ENCODE measurements at regions not wholly inside any gene's neighbourhood (a gene's known extent, or its start where the extent isn't known, plus 50 kb on each side); places are given as distances from the start of the nearest gene placed in this dataset.

DNA sequence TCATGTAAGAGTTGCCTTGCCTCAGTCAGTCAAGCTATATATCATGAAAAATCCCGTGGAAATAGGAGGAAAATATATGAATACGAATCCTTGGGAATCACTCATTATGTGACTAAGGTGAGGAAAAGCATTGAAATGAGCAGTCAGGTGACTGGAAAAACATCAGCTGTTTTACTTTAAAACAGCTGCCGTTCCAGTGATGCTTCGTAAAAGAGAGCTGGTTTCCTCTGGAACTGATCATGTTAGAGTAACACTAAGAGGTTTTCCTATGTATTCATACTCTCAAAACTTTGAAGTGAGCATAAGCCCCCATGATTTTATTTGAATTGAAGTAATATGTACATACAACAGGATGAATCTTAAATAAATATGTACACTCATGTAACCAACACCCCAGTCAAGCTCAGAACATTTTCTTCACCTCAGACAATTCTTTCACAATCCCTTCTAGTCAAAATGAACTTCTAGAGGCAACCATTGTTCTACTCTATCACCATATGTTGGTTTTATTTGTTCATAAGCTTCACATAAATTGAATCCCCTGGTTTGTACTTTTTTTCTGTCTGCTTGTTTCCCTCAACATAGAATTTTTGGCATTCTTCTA lies 107.7 kb downstream of the SLC25A46 start:
- H3K9me3 ChIP-seq (ENCODE audit: control insufficient read depth, insufficient read depth, low read length) = no peaks in the 10 kb centered on the region
- H3K4me1 ChIP-seq (ENCODE audit: control insufficient read depth, low read length) = no peaks in the 10 kb centered on the region
- TF ChIP-seq EZH2phosphoT487 (IDR thresholded peaks at IDR 0.05; ENCODE audit: borderline replicate concordance, low read length) = no peak
- TF ChIP-seq, protein P1, sequence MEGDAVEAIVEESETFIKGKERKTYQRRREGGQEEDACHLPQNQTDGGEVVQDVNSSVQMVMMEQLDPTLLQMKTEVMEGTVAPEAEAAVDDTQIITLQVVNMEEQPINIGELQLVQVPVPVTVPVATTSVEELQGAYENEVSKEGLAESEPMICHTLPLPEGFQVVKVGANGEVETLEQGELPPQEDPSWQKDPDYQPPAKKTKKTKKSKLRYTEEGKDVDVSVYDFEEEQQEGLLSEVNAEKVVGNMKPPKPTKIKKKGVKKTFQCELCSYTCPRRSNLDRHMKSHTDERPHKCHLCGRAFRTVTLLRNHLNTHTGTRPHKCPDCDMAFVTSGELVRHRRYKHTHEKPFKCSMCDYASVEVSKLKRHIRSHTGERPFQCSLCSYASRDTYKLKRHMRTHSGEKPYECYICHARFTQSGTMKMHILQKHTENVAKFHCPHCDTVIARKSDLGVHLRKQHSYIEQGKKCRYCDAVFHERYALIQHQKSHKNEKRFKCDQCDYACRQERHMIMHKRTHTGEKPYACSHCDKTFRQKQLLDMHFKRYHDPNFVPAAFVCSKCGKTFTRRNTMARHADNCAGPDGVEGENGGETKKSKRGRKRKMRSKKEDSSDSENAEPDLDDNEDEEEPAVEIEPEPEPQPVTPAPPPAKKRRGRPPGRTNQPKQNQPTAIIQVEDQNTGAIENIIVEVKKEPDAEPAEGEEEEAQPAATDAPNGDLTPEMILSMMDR (IDR thresholded peaks at IDR 0.05; ENCODE audit: low read depth, low read length, poor library complexity, severe bottlenecking) = no peak
- H3K4me2 ChIP-seq (ENCODE audit: low read length) = no peak overlapping the region
- H3K27me3 ChIP-seq (ENCODE audit: control insufficient read depth, low read length) = no peaks in the 10 kb centered on the region
- H3K9me2 ChIP-seq (replicated peaks; ENCODE audit: control insufficient read depth, low read length) = no peaks in the 10 kb centered on the region
- no peaks in the 10 kb centered on the region for H4K20me1 ChIP-seq (ENCODE audit: control insufficient read depth, insufficient read depth, low read depth, low read length)
- H3K4me3 ChIP-seq (ENCODE audit: low read length) = no peak overlapping the region
- no peaks in the 10 kb centered on the region for H3K79me2 ChIP-seq (ENCODE audit: control insufficient read depth, low read length)
- no peaks in the 10 kb centered on the region for H3K36me3 ChIP-seq (ENCODE audit: control insufficient read depth, low read length)
- H3F3A ChIP-seq (ENCODE audit: control insufficient read depth, insufficient read depth) = no peaks in the 10 kb centered on the region
- no peak overlapping the region for H3K27ac ChIP-seq (ENCODE audit: low read depth, low read length)

- TF ChIP-seq, protein P1 (IDR thresholded peaks at IDR 0.05; ENCODE audit: low read depth, low read length, poor library complexity, severe bottlenecking) = no peak
- TF ChIP-seq EZH2phosphoT487 (IDR thresholded peaks at IDR 0.05; ENCODE audit: borderline replicate concordance, low read length) = no peak
- Histone ChIP-seq H3K4me1 (ENCODE audit: control insufficient read depth, low read length) (peaks cover 6% of the 10 kb centered on the region), H3K9me2 (replicated peaks; ENCODE audit: control insufficient read depth, low read length) (no peaks in the 10 kb centered on the region), H3K4me3 (ENCODE audit: low read length) (no peak overlapping the region), H3F3A (ENCODE audit: control insufficient read depth, insufficient read depth) (no peaks in the 10 kb centered on the region), H3K79me2 (ENCODE audit: control insufficient read depth, low read length) (no peaks in the 10 kb centered on the region), H3K4me2 (ENCODE audit: low read length) (no peak overlapping the region), H3K36me3 (ENCODE audit: control insufficient read depth, low read length) (no peaks in the 10 kb centered on the region), H3K27ac (ENCODE audit: low read depth, low read length) (no peak overlapping the region), H3K27me3 (ENCODE audit: control insufficient read depth, low read length) (no peaks in the 10 kb centered on the region), H4K20me1 (ENCODE audit: control insufficient read depth, insufficient read depth, low read depth, low read length) (no peaks in the 10 kb centered on the region), H3K9me3 (ENCODE audit: control insufficient read depth, insufficient read depth, low read length) (no peaks in the 10 kb centered on the region)
Measured at GRCh38 chr5:110851357-110851756, 112.5 kb downstream of the SLC25A46 start.

DNA sequence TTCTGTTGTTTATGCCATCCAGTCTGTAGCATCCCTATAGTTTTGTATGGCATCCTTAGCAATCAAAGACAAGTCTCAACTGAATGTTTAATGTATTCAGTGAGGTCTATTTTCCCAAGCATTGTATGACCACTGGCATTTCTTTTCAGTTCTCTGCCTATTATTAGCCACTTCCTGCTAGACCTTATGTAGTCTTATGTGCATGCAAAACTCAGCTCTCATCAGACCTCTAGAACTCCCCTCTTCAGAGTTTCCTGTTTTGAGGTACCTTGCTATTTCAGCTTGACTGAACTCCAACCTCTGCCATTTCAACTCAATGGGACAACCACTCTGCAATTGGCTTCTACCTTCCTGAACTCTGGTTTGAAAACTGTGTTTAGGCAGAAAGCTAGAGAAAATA lies 113.2 kb downstream of the SLC25A46 start:
- H3F3A ChIP-seq (ENCODE audit: control insufficient read depth, insufficient read depth) = no peaks in the 10 kb centered on the region
- no peaks in the 10 kb centered on the region for H3K9me3 ChIP-seq (ENCODE audit: control insufficient read depth, insufficient read depth, low read length)
- no peak overlapping the region for H3K4me2 ChIP-seq (ENCODE audit: low read length)
- no peak overlapping the region for H3K4me3 ChIP-seq (ENCODE audit: low read length)
- peaks cover 6% of the 10 kb centered on the region for H3K4me1 ChIP-seq (ENCODE audit: control insufficient read depth, low read length)
- no peak for TF ChIP-seq EZH2phosphoT487 (IDR thresholded peaks at IDR 0.05; ENCODE audit: borderline replicate concordance, low read length)
- TF ChIP-seq, protein P1 (IDR thresholded peaks at IDR 0.05; ENCODE audit: low read depth, low read length, poor library complexity, severe bottlenecking) = no peak
- H3K27me3 ChIP-seq (ENCODE audit: control insufficient read depth, low read length) = no peaks in the 10 kb centered on the region
- no peaks in the 10 kb centered on the region for H3K9me2 ChIP-seq (replicated peaks; ENCODE audit: control insufficient read depth, low read length)
- H3K36me3 ChIP-seq (ENCODE audit: control insufficient read depth, low read length) = no peaks in the 10 kb centered on the region
- no peaks in the 10 kb centered on the region for H3K79me2 ChIP-seq (ENCODE audit: control insufficient read depth, low read length)
- H4K20me1 ChIP-seq (ENCODE audit: control insufficient read depth, insufficient read depth, low read depth, low read length) = no peaks in the 10 kb centered on the region
- no peak overlapping the region for H3K27ac ChIP-seq (ENCODE audit: low read depth, low read length)
